MM.1S (cell line): ENCODE measurements at regions not wholly inside any gene's neighbourhood (a gene's known extent, or its start where the extent isn't known, plus 50 kb on each side); places are given as distances from the start of the nearest gene placed in this dataset.

Source experiments
- DNase-seq: peaks from one replicate; pipeline ENCODE4 v3.0.0-alpha.2; 2015
- H2AFZ ChIP-seq: fragments of 300-600 bp; sonication (generic); 2 replicates; pipeline ENCODE4 v1.6.0; 2016; ENCODE audit warnings: antibody characterized with exemption, low read length
- H3F3A ChIP-seq: fragments of 300-600 bp; sonication (generic); 2 replicates; pipeline ENCODE4 v1.6.1; 2016; ENCODE audit warnings: mild to moderate bottlenecking, antibody characterized with exemption, low read length, moderate library complexity, mixed read lengths; ENCODE audit not compliant: insufficient read depth
- H3K27ac ChIP-seq: fragments of 300-600 bp; sonication (generic); 2 replicates; pipeline ENCODE4 v1.5.1; 2016; ENCODE audit warnings: mild to moderate bottlenecking, low read length
- H3K27me3 ChIP-seq: fragments of 300-600 bp; sonication (generic); replicated peaks from 2 replicates; pipeline ENCODE4 v1.6.0; 2016; ENCODE audit warnings: low read length; ENCODE audit not compliant: insufficient read depth
- H3K36me3 ChIP-seq: fragments of 300-600 bp; sonication (generic); replicated peaks from 2 replicates; pipeline ENCODE4 v1.6.1; 2016; ENCODE audit warnings: mild to moderate bottlenecking, low read length, mixed read lengths; ENCODE audit not compliant: insufficient read depth
- H3K4me1 ChIP-seq: fragments of 300-600 bp; sonication (generic); 2 replicates; pipeline ENCODE4 v1.6.1; 2016; ENCODE audit warnings: low read length, mixed read lengths
- H3K4me2 ChIP-seq: fragments of 300-600 bp; sonication (generic); 2 replicates; pipeline ENCODE4 v1.6.0; 2016; ENCODE audit warnings: low read depth, low read length
- H3K4me3 ChIP-seq: fragments of 300-600 bp; sonication (generic); 2 replicates; pipeline ENCODE4 v1.5.1; 2016; ENCODE audit warnings: low read length, mixed read lengths
- H3K79me2 ChIP-seq: fragments of 300-600 bp; sonication (generic); 2 replicates; pipeline ENCODE4 v1.6.1; 2016; ENCODE audit warnings: mixed run types, low read length, mixed read lengths
- H3K9ac ChIP-seq: fragments of 300-600 bp; sonication (generic); 2 replicates; pipeline ENCODE4 v1.6.1; 2016; ENCODE audit warnings: low read length, mixed read lengths
- H3K9me2 ChIP-seq: fragments of 300-600 bp; sonication (generic); replicated peaks from 2 replicates; pipeline ENCODE4 v1.6.1; 2016; ENCODE audit warnings: mild to moderate bottlenecking, low read length, mixed read lengths; ENCODE audit not compliant: insufficient read depth
- H3K9me3 ChIP-seq: fragments of 300-600 bp; sonication (generic); replicated peaks from 2 replicates; pipeline ENCODE4 v1.6.1; 2016; ENCODE audit warnings: mild to moderate bottlenecking, low read length, mixed read lengths; ENCODE audit not compliant: insufficient read depth
- H4K20me1 ChIP-seq: fragments of 300-600 bp; sonication (generic); 2 replicates; pipeline ENCODE4 v1.6.1; 2016; ENCODE audit warnings: mild to moderate bottlenecking, low read length, moderate library complexity, mixed read lengths; ENCODE audit not compliant: insufficient read depth
- CTCF ChIP-seq: fragments of 300-600 bp; sonication (generic); IDR thresholded peaks from 2 replicates; pipeline ENCODE4 v1.5.1; 2016; ENCODE audit warnings: antibody characterized with exemption, low read length, mixed read lengths
- EZH2 ChIP-seq: fragments of 300-600 bp; sonication (generic); optimal IDR thresholded peaks from 2 replicates; pipeline ENCODE3; 2017; ENCODE audit warnings: low read depth, mild to moderate bottlenecking, antibody characterized with exemption, low read length, mixed read lengths
- EZH2phosphoT487 ChIP-seq: fragments of 300-600 bp; sonication (generic); IDR thresholded peaks from 2 replicates; pipeline ENCODE4 v1.6.1; 2018; ENCODE audit warnings: antibody characterized with exemption, low read length

DNA sequence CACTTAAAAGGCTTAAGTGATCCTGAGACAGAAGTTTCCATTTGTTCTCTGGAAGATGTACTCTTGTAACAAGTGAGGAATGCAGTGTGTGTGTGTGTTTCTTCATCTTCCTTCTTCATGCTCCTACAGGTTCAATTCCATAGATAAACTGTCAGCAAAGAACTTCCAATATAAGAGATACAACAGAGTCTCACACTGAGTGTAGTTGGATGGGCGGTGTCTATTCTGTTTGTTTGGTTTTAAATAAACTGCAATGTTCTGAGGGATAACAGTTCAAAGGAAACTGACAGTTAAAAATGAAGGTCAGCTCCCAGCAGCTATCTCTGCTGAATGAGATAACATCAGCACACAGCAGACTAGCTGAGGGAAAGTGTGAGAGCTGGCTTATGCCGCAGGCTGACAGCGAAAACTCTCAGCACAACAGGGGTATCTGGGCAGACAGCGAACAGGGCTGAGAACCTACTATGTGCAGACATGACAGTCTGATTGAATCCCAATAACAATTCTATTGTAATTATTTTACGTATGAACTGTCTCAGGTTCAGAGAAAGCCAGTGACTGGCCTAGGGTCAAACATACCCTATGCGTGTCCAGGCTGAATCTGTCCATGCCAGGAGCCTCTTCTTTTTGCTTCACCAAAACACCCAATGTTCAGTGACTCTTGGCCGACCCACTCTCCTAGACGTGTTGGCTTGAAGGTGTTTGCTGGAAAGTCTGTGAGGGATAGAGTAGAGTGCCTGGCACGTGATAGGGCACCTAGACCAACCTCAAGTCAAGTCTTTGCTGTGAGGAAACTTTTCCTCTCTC lies 201.9 kb upstream of the TRIB2 start:
- Histone ChIP-seq H3K79me2 (no peaks in the 10 kb centered on the region), H3F3A (no peaks in the 10 kb centered on the region), H3K4me3 (no peak overlapping the region), H3K36me3 (no peaks in the 10 kb centered on the region), H3K4me2 (no peak overlapping the region), H3K9me2 (no peaks in the 10 kb centered on the region), H3K27me3 (no peaks in the 10 kb centered on the region), H3K27ac (no peak overlapping the region), H3K9ac (no peak overlapping the region), H3K9me3 (no peaks in the 10 kb centered on the region), H2AFZ (no peak overlapping the region), H3K4me1 (no peaks in the 10 kb centered on the region), H4K20me1 (no peaks in the 10 kb centered on the region)
- no peak for DNase-seq
- TF ChIP-seq CTCF: no peak
- TF ChIP-seq EZH2: no peak
- no peak for TF ChIP-seq EZH2phosphoT487

- H3K36me3 ChIP-seq: no peaks in the 10 kb centered on the region
- H3K9me2 ChIP-seq: no peaks in the 10 kb centered on the region
- H3K9me3 ChIP-seq: no peaks in the 10 kb centered on the region
- no peak overlapping the region for H3K4me2 ChIP-seq
- no peak for DNase-seq
- no peaks in the 10 kb centered on the region for H3K79me2 ChIP-seq
- H3K4me1 ChIP-seq: no peaks in the 10 kb centered on the region
- no peak overlapping the region for H3K9ac ChIP-seq
- H3K27ac ChIP-seq: no peak overlapping the region
- no peaks in the 10 kb centered on the region for H3K27me3 ChIP-seq
- no peak overlapping the region for H2AFZ ChIP-seq
- H4K20me1 ChIP-seq: no peaks in the 10 kb centered on the region
- TF ChIP-seq CTCF (no peak), EZH2 (no peak), EZH2phosphoT487 (no peak)
- no peaks in the 10 kb centered on the region for H3F3A ChIP-seq
- H3K4me3 ChIP-seq: no peak overlapping the region
These were observed 200.9 kb upstream of the TRIB2 start for GRCh38 chr2:12515871-12516270.

DNA sequence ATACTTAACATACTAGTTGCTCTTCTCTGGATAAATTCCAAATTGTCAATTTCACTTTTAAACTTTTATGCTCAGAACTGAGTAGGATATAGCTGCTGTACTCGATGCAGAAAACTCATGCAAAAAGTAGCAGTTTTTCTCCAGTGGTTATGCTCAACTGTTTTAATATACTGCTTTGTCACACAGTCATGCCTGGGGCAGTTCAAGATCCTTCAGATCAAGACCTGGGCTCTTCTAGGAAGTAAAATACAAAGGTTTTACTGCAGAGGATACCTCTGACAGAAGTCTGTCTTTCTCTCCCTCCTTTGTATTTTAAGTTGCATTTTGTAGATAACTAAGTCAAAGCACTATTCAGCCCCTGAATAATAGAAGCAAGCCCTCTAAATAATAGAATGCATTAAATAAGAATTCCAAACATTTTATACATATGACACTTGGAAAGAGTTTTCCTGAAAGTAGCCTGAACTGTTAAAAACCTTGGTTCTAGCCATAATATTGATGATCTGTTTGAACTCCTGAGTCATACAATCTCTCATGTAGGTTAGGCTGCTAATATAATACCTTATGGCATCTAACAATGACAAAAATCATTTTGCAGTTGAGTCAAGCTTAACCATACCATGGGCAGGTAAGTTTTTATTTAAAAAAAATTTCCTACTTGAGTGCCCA lies 183.3 kb upstream of the TRIB2 start:
- H3K27ac ChIP-seq: no peak overlapping the region
- no peak overlapping the region for H3K4me2 ChIP-seq
- no peaks in the 10 kb centered on the region for H3K79me2 ChIP-seq
- no peaks in the 10 kb centered on the region for H3K4me1 ChIP-seq
- H4K20me1 ChIP-seq: no peaks in the 10 kb centered on the region
- no peak overlapping the region for H3K4me3 ChIP-seq
- H3F3A ChIP-seq: no peaks in the 10 kb centered on the region
- TF ChIP-seq EZH2phosphoT487 (no peak), EZH2 (no peak), CTCF (no peak)
- H2AFZ ChIP-seq: no peak overlapping the region
- no peaks in the 10 kb centered on the region for H3K36me3 ChIP-seq
- H3K9ac ChIP-seq: no peak overlapping the region
- no peaks in the 10 kb centered on the region for H3K27me3 ChIP-seq
- no peak for DNase-seq
- H3K9me3 ChIP-seq: no peaks in the 10 kb centered on the region
- no peaks in the 10 kb centered on the region for H3K9me2 ChIP-seq
